Upper lobe of left lung (tissue), 6 donors: ENCODE measurements at regions not wholly inside any gene's neighbourhood (a gene's known extent, or its start where the extent isn't known, plus 50 kb on each side); places are given as distances from the start of the nearest gene placed in this dataset.

Experiments
- ATAC-seq, 2 donors: fragments of 200-7000 bp; cut with Tn5 transposase; one replicate each; pipeline ENCODE4 v1.9.1; 2022; ENCODE audit warnings: mild to moderate bottlenecking in 2 of 2, moderate library complexity in 2 of 2; ENCODE audit not compliant: low FRiP score in 2 of 2
- DNase-seq, 2 donors: peaks; one replicate each; pipeline ENCODE4 v3.0.0-alpha.2; 2019 to 2020
- H3K27ac ChIP-seq, 4 donors: fragments of 200-600 bp; sonication (generic); one replicate each; pipeline ENCODE4 v1.5.1; 2016 to 2019
- H3K27me3 ChIP-seq, 4 donors: fragments of 200-600 bp; sonication (generic); one replicate each; pipeline ENCODE4 v1.5.1; 2017 to 2019
- H3K36me3 ChIP-seq, 4 donors: fragments of 200-600 bp; sonication (generic); one replicate each; pipeline ENCODE4 v1.5.1; 2016 to 2019
- H3K4me1 ChIP-seq, 4 donors: fragments of 200-600 bp; sonication (generic); one replicate each; pipeline ENCODE4 v1.5.1; 2018 to 2019
- H3K4me3 ChIP-seq, 4 donors: fragments of 200-600 bp; sonication (generic); one replicate each; pipeline ENCODE4 v1.5.1; 2017 to 2019; ENCODE audit warnings: mild to moderate bottlenecking in 2 of 4, moderate library complexity in 1 of 4
- H3K9me3 ChIP-seq, 4 donors: fragments of 200-600 bp; sonication (generic); one replicate each; pipeline ENCODE4 v1.5.1; 2018 to 2019
- CTCF ChIP-seq, 6 experiments: fragments of 450-650 bp in 4 of 6; fragments of 200-600 bp in 2 of 6; sonication (generic) in 2 of 6; IDR thresholded peaks; one replicate each; pipeline ENCODE4 v1.5.1; 2016 to 2019; ENCODE audit warnings: antibody characterized with exemption in 6 of 6
- EP300 ChIP-seq, 4 donors: sonication (generic); formaldehyde crosslinking; IDR thresholded peaks; one replicate each; pipeline ENCODE4 v1.5.1; 2017; ENCODE audit warnings: antibody characterized with exemption in 4 of 4, control low read depth in 2 of 4
- POLR2A ChIP-seq, 4 donors: fragments of 450-650 bp; IDR thresholded peaks; one replicate each; pipeline ENCODE4 v1.5.1; 2016 to 2017; ENCODE audit warnings: antibody characterized with exemption in 4 of 4, mild to moderate bottlenecking in 2 of 4
- POLR2AphosphoS5 ChIP-seq, 2 donors: sonication (generic); formaldehyde crosslinking; IDR thresholded peaks; one replicate each; pipeline ENCODE4 v1.5.1; 2017; ENCODE audit warnings: antibody characterized with exemption in 2 of 2
- WGBS, 2 donors: methylation state at CpG; one replicate each; pipeline ENCODE4 v1.1.5; 2017 to 2018; 5-methylcytosine and 5-hydroxymethylcytosine counted together
- donor health status: DM: no; HTN: no; CAD: no; lungs with moderate emphysema.
- donor health status: DM: no; HTN: yes; CAD: no; lungs with severe emphysema.

GRCh38 chr12:113759135-113759534 is 207.0 kb downstream of the RBM19 start:
- WGBS, 2 donors, result 93 to 95% methylated on average over 2 of the region's 2 CpGs
- Histone ChIP-seq H3K27me3 (no peaks in the 10 kb centered on the region), H3K36me3 (no peaks in the 10 kb centered on the region), H3K27ac (no peak overlapping the region), H3K9me3 (no peaks in the 10 kb centered on the region), H3K4me1 (no peaks in the 10 kb centered on the region), H3K4me3 (no peak overlapping the region)
- ATAC-seq, result no peak
- DNase-seq, result no peak
- TF ChIP-seq CTCF (IDR thresholded peaks at IDR 0.05) (no peak), POLR2AphosphoS5 (IDR thresholded peaks at IDR 0.05) (no peak), POLR2A (IDR thresholded peaks at IDR 0.05) (no peak), EP300 (IDR thresholded peaks at IDR 0.05) (no peak)

- TF ChIP-seq CTCF (IDR thresholded peaks at IDR 0.05) (no peak), POLR2A (IDR thresholded peaks at IDR 0.05) (no peak), EP300 (IDR thresholded peaks at IDR 0.05) (no peak), POLR2AphosphoS5 (IDR thresholded peaks at IDR 0.05) (no peak)
- no peak overlapping the region for H3K27ac ChIP-seq
- no peaks in the 10 kb centered on the region for H3K27me3 ChIP-seq
- no peaks in the 10 kb centered on the region for H3K4me1 ChIP-seq
- ATAC-seq (no peak), DNase-seq (no peak)
- H3K4me3 ChIP-seq, result no peak overlapping the region
- no peaks in the 10 kb centered on the region for H3K36me3 ChIP-seq
- 62 to 68% methylated on average over 6 of the region's 6 CpGs for WGBS, 2 donors
- no peaks in the 10 kb centered on the region for H3K9me3 ChIP-seq
These were observed 207.8 kb downstream of the RBM19 start for GRCh38 chr12:113758165-113758924.

GRCh38 chr12:113757221-113758002 is 208.7 kb downstream of the RBM19 start:
- Histone ChIP-seq H3K4me1 (no peaks in the 10 kb centered on the region), H3K4me3 (no peak overlapping the region), H3K27me3 (no peaks in the 10 kb centered on the region), H3K36me3 (no peaks in the 10 kb centered on the region), H3K27ac (no peak overlapping the region), H3K9me3 (no peaks in the 10 kb centered on the region)
- no peak for DNase-seq
- ATAC-seq, result no peak
- TF ChIP-seq CTCF (IDR thresholded peaks at IDR 0.05) (no peak), POLR2A (IDR thresholded peaks at IDR 0.05) (no peak), POLR2AphosphoS5 (IDR thresholded peaks at IDR 0.05) (no peak), EP300 (IDR thresholded peaks at IDR 0.05) (no peak)
- 49 to 60% methylated on average over 11 to 14 of the region's 14 CpGs for WGBS, 2 donors

GRCh38 chr12:113756609-113757008 is 209.5 kb downstream of the RBM19 start:
- ATAC-seq, result no peak
- DNase-seq, result no peak
- TF ChIP-seq POLR2A (IDR thresholded peaks at IDR 0.05) (no peak), EP300 (IDR thresholded peaks at IDR 0.05) (no peak), POLR2AphosphoS5 (IDR thresholded peaks at IDR 0.05) (no peak), CTCF (IDR thresholded peaks at IDR 0.05) (no peak)
- Histone ChIP-seq H3K36me3 (no peaks in the 10 kb centered on the region), H3K4me1 (no peaks in the 10 kb centered on the region), H3K27me3 (no peaks in the 10 kb centered on the region), H3K4me3 (no peak overlapping the region), H3K27ac (no peak overlapping the region), H3K9me3 (peaks cover 0 to 5% (median 0%) of the 10 kb centered on the region in 4 donors)
- WGBS, 2 donors, result 49 to 56% methylated on average over 4 of the region's 4 CpGs
